Activated CD4-positive, alpha-beta T cell treated with anti-CD3 and anti-CD28 coated beads, Interleukin-2, amount 10 ng/mL, durations not matched to agents 7 days and 5 days (primary cell): ENCODE measurements at regions not wholly inside any gene's neighbourhood (a gene's known extent, or its start where the extent isn't known, plus 50 kb on each side); places are given as distances from the start of the nearest gene placed in this dataset.
"Not testable (repeated sequence)": the region's sequence is repeated elsewhere in the genome, so short reads cannot be mapped to it uniquely, and the experiment has no call there.

ENCODE experiments used
- CTCF ChIA-PET: fragments of 350-600 bp; sonication (Branson Sonifier 250); formaldehyde crosslinking; loops from one replicate; lab custom pipeline; 2021; ENCODE audit warnings: antibody characterized with exemption; lab: Charles Lee
- POLR2A ChIA-PET: fragments of 350-600 bp; sonication (Branson Sonifier 250); formaldehyde crosslinking; loops from one replicate; lab custom pipeline; 2021; ENCODE audit warnings: antibody characterized with exemption; lab: Charles Lee
- DNase-seq: peaks from one replicate; pipeline ENCODE4 v3.0.0-alpha.2; 2020
- H3K27ac Mint-ChIP-seq: one replicate; pipeline ENCODE4 v1.8.0; 2021; ENCODE audit warnings: mild to moderate bottlenecking, moderate library complexity, mixed read lengths
- H3K27me3 Mint-ChIP-seq: one replicate; pipeline ENCODE4 v1.8.0; 2021; ENCODE audit warnings: mixed read lengths
- H3K36me3 Mint-ChIP-seq: one replicate; pipeline ENCODE4 v1.8.0; 2021; ENCODE audit warnings: low read depth, mixed read lengths
- H3K4me1 Mint-ChIP-seq: one replicate; pipeline ENCODE4 v1.8.0; 2021; ENCODE audit warnings: mixed read lengths
- H3K4me3 Mint-ChIP-seq: one replicate; pipeline ENCODE4 v1.8.0; 2021; ENCODE audit warnings: mild to moderate bottlenecking, moderate library complexity, mixed read lengths
- H3K9me3 Mint-ChIP-seq: one replicate; pipeline ENCODE4 v1.8.0; 2021; ENCODE audit warnings: mixed read lengths

GRCh38 chr11:29159552-29160465 lies 857.0 kb downstream of the KCNA4 start:
- H3K9me3 Mint-ChIP-seq: no peaks in the 10 kb centered on the region
- H3K27ac Mint-ChIP-seq: no peak overlapping the region

GRCh38 chr11:29153078-29153477 lies 863.8 kb downstream of the KCNA4 start:
- Mint-ChIP-seq H3K27me3 (no peaks in the 10 kb centered on the region), H3K27ac (no peak overlapping the region), H3K9me3 (peaks cover 4% of the 10 kb centered on the region), H3K4me3 (no peak overlapping the region), H3K4me1 (no peaks in the 10 kb centered on the region), H3K36me3 (no peaks in the 10 kb centered on the region)
- ChIA-PET CTCF (no interaction called here), POLR2A (no interaction called here)
- DNase-seq: no peak

More at GRCh38 chr11:29159552-29160465, 857.0 kb downstream of the KCNA4 start:
- Mint-ChIP-seq H3K27me3 (no peaks in the 10 kb centered on the region), H3K36me3 (no peaks in the 10 kb centered on the region), H3K4me1 (no peaks in the 10 kb centered on the region), H3K4me3 (no peak overlapping the region)
- peak; percentile 6 for DNase-seq
- ChIA-PET POLR2A (no interaction called here), CTCF (interaction anchor here (0.6 kb wide), 1 partner anchor 596 kb away, joined by 3 read pairs; no protein-coding TSS in a partner anchor)

GRCh38 chr11:29142573-29142972 lies 874.3 kb downstream of the KCNA4 start:
- H3K36me3 Mint-ChIP-seq, POLR2A ChIA-PET, H3K27me3 Mint-ChIP-seq, DNase-seq, H3K27ac Mint-ChIP-seq, H3K9me3 Mint-ChIP-seq, H3K4me3 Mint-ChIP-seq, CTCF ChIA-PET, H3K4me1 Mint-ChIP-seq: not testable (repeated sequence)

GRCh38 chr11:29135504-29135903 lies 881.3 kb downstream of the KCNA4 start:
- ChIA-PET POLR2A (no interaction called here), CTCF (no interaction called here)
- Mint-ChIP-seq H3K27me3 (no peaks in the 10 kb centered on the region), H3K4me1 (no peaks in the 10 kb centered on the region), H3K9me3 (no peaks in the 10 kb centered on the region), H3K4me3 (no peak overlapping the region), H3K27ac (no peak overlapping the region), H3K36me3 (no peaks in the 10 kb centered on the region)
- DNase-seq: no peak

- ChIA-PET CTCF (no interaction called here), POLR2A (no interaction called here)
- Mint-ChIP-seq H3K4me3 (no peak overlapping the region), H3K27me3 (no peaks in the 10 kb centered on the region), H3K36me3 (no peaks in the 10 kb centered on the region), H3K27ac (no peak overlapping the region), H3K4me1 (no peaks in the 10 kb centered on the region), H3K9me3 (no peaks in the 10 kb centered on the region)
- DNase-seq: no peak
These were observed 885.8 kb downstream of the KCNA4 start for GRCh38 chr11:29131055-29131454.

GRCh38 chr11:29129844-29130243 lies 887.0 kb downstream of the KCNA4 start:
- H3K9me3 Mint-ChIP-seq: no peaks in the 10 kb centered on the region
- H3K4me1 Mint-ChIP-seq: no peaks in the 10 kb centered on the region
- POLR2A ChIA-PET: no interaction called here
- H3K36me3 Mint-ChIP-seq: no peaks in the 10 kb centered on the region
- no peak overlapping the region for H3K4me3 Mint-ChIP-seq
- H3K27ac Mint-ChIP-seq: no peak overlapping the region
- CTCF ChIA-PET: no interaction called here
- DNase-seq: no peak
- no peaks in the 10 kb centered on the region for H3K27me3 Mint-ChIP-seq

GRCh38 chr11:29127461-29127860 lies 889.4 kb downstream of the KCNA4 start:
- no peaks in the 10 kb centered on the region for H3K27me3 Mint-ChIP-seq
- H3K9me3 Mint-ChIP-seq: no peaks in the 10 kb centered on the region
- H3K4me3 Mint-ChIP-seq: no peak overlapping the region
- H3K36me3 Mint-ChIP-seq: no peaks in the 10 kb centered on the region
- POLR2A ChIA-PET: no interaction called here
- no peak for DNase-seq
- no peak overlapping the region for H3K27ac Mint-ChIP-seq
- H3K4me1 Mint-ChIP-seq: no peaks in the 10 kb centered on the region
- CTCF ChIA-PET: no interaction called here

GRCh38 chr11:29125606-29126005 lies 891.2 kb downstream of the KCNA4 start:
- POLR2A ChIA-PET: no interaction called here
- CTCF ChIA-PET: no interaction called here

GRCh38 chr11:29124470-29124869 lies 892.4 kb downstream of the KCNA4 start:
- no peaks in the 10 kb centered on the region for H3K27me3 Mint-ChIP-seq
- H3K27ac Mint-ChIP-seq: no peak overlapping the region
- no peaks in the 10 kb centered on the region for H3K36me3 Mint-ChIP-seq
- CTCF ChIA-PET: no interaction called here
- no peak for DNase-seq
- peaks cover 3% of the 10 kb centered on the region for H3K9me3 Mint-ChIP-seq
- POLR2A ChIA-PET: no interaction called here
- no peaks in the 10 kb centered on the region for H3K4me1 Mint-ChIP-seq
- H3K4me3 Mint-ChIP-seq: no peak overlapping the region

More at GRCh38 chr11:29125606-29126005, 891.2 kb downstream of the KCNA4 start:
- Mint-ChIP-seq H3K36me3 (no peaks in the 10 kb centered on the region), H3K9me3 (peaks cover 3% of the 10 kb centered on the region), H3K4me1 (no peaks in the 10 kb centered on the region), H3K27ac (no peak overlapping the region), H3K27me3 (no peaks in the 10 kb centered on the region), H3K4me3 (no peak overlapping the region)
- no peak for DNase-seq

- Mint-ChIP-seq H3K4me1 (no peaks in the 10 kb centered on the region), H3K27ac (no peak overlapping the region), H3K36me3 (no peaks in the 10 kb centered on the region), H3K27me3 (no peaks in the 10 kb centered on the region), H3K9me3 (peaks cover 7% of the 10 kb centered on the region), H3K4me3 (no peak overlapping the region)
- DNase-seq: no peak
- ChIA-PET POLR2A (no interaction called here), CTCF (no interaction called here)
These were observed 896.9 kb downstream of the KCNA4 start for GRCh38 chr11:29119707-29120618.

- Mint-ChIP-seq H3K27me3 (no peaks in the 10 kb centered on the region), H3K9me3 (peaks cover 8% of the 10 kb centered on the region), H3K4me1 (no peaks in the 10 kb centered on the region), H3K27ac (no peak overlapping the region), H3K4me3 (no peak overlapping the region), H3K36me3 (no peaks in the 10 kb centered on the region)
- POLR2A ChIA-PET: no interaction called here
- DNase-seq: no peak
- CTCF ChIA-PET: no interaction called here
These were observed 897.7 kb downstream of the KCNA4 start for GRCh38 chr11:29119116-29119515.

- no peak overlapping the region for H3K27ac Mint-ChIP-seq
- H3K36me3 Mint-ChIP-seq: no peaks in the 10 kb centered on the region
- H3K27me3 Mint-ChIP-seq: no peaks in the 10 kb centered on the region
- H3K9me3 Mint-ChIP-seq: peaks cover 15% of the 10 kb centered on the region
- H3K4me3 Mint-ChIP-seq: no peak overlapping the region
- ChIA-PET CTCF (no interaction called here), POLR2A (no interaction called here)
- H3K4me1 Mint-ChIP-seq: no peaks in the 10 kb centered on the region
- no peak for DNase-seq
These were observed 915.9 kb downstream of the KCNA4 start for GRCh38 chr11:29100967-29101366.

- no peaks in the 10 kb centered on the region for H3K36me3 Mint-ChIP-seq
- POLR2A ChIA-PET: no interaction called here
- CTCF ChIA-PET: no interaction called here
- no peak overlapping the region for H3K27ac Mint-ChIP-seq
- DNase-seq: no peak
- H3K4me1 Mint-ChIP-seq: no peaks in the 10 kb centered on the region
- peaks cover 5% of the 10 kb centered on the region for H3K9me3 Mint-ChIP-seq
- no peaks in the 10 kb centered on the region for H3K27me3 Mint-ChIP-seq
- no peak overlapping the region for H3K4me3 Mint-ChIP-seq
These were observed 921.0 kb downstream of the KCNA4 start for GRCh38 chr11:29095821-29096220.
